Peyer's patch (tissue), 4 donors: ENCODE measurements at regions not wholly inside any gene's neighbourhood (a gene's known extent, or its start where the extent isn't known, plus 50 kb on each side); places are given as distances from the start of the nearest gene placed in this dataset.

Source experiments
- DNase-seq, 3 donors: peaks; one replicate each; pipeline ENCODE4 v3.0.0-alpha.2; 2017 to 2019
- H3K27ac ChIP-seq, 4 donors: fragments of 200-600 bp; sonication (generic); one replicate each; pipeline ENCODE4 v1.5.1; 2016 to 2019
- H3K27me3 ChIP-seq, 2 donors: fragments of 200-600 bp; sonication (generic); one replicate each; pipeline ENCODE4 v1.5.1; 2019
- H3K36me3 ChIP-seq, 3 donors: fragments of 200-600 bp; sonication (generic); one replicate each; pipeline ENCODE4 v1.5.1; 2016 to 2019
- H3K4me1 ChIP-seq, 4 donors: fragments of 200-600 bp; sonication (generic); one replicate each; pipeline ENCODE4 v1.5.1; 2016 to 2019
- H3K4me3 ChIP-seq, 4 donors: fragments of 200-600 bp; sonication (generic); 1 replicate in 3 of 4; 2 replicates in 1 of 4; pipeline ENCODE4 v1.5.1; 2016 to 2019; ENCODE audit warnings: mild to moderate bottlenecking in 1 of 4
- H3K9me3 ChIP-seq, 4 donors: fragments of 200-600 bp; sonication (generic); one replicate each; pipeline ENCODE4 v1.5.1; 2016 to 2019; ENCODE audit warnings: mild to moderate bottlenecking in 1 of 4
- POLR2A ChIP-seq, 2 donors: fragments of 450-650 bp; IDR thresholded peaks; one replicate each; pipeline ENCODE4 v1.5.1; 2017; ENCODE audit warnings: antibody characterized with exemption in 2 of 2, mild to moderate bottlenecking in 2 of 2, moderate library complexity in 2 of 2
- TF ChIP-seq, protein P1 (sequence below), 6 experiments: fragments of 450-650 bp in 4 of 6; fragments of 200-600 bp in 2 of 6; sonication (generic) in 1 of 6; IDR thresholded peaks; one replicate each; pipeline ENCODE4 v1.5.1; 2017 to 2019; ENCODE audit warnings: antibody characterized with exemption in 6 of 6, mild to moderate bottlenecking in 3 of 6, moderate library complexity in 1 of 6

DNA sequence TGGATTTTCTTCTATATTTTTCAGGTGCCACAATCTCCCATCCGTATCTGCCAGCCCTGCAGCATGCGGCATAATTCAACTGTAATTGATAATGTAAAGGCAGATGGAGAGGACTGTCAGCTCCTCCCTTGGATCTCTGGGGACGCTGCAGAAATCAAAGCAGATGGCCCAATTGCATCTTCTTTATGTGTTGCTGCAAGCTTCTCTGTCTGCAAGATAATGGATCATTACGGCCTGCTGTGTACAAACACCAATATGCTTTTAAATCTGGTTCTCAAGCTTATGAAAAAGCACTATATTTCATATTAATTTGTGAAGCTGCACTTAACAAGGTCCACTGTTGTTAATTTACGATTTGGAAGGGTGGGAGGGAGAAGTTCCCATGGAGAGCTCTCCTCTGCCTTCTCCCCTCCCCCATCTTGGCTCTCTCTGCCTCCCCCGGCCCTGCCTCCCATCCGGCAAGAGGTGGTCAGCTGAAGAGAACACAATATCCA, 607.5 kb downstream of the TOX3 start:
- no peak overlapping the region for H3K4me3 ChIP-seq
- H3K4me1 ChIP-seq: no peaks in the 10 kb centered on the region
- H3K27me3 ChIP-seq: no peaks in the 10 kb centered on the region
- H3K9me3 ChIP-seq: no peaks in the 10 kb centered on the region
- no peaks in the 10 kb centered on the region for H3K36me3 ChIP-seq
- no peak overlapping the region for H3K27ac ChIP-seq
- DNase-seq: no peak
- TF ChIP-seq, protein P1, sequence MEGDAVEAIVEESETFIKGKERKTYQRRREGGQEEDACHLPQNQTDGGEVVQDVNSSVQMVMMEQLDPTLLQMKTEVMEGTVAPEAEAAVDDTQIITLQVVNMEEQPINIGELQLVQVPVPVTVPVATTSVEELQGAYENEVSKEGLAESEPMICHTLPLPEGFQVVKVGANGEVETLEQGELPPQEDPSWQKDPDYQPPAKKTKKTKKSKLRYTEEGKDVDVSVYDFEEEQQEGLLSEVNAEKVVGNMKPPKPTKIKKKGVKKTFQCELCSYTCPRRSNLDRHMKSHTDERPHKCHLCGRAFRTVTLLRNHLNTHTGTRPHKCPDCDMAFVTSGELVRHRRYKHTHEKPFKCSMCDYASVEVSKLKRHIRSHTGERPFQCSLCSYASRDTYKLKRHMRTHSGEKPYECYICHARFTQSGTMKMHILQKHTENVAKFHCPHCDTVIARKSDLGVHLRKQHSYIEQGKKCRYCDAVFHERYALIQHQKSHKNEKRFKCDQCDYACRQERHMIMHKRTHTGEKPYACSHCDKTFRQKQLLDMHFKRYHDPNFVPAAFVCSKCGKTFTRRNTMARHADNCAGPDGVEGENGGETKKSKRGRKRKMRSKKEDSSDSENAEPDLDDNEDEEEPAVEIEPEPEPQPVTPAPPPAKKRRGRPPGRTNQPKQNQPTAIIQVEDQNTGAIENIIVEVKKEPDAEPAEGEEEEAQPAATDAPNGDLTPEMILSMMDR (IDR thresholded peaks at IDR 0.05): no peak
- TF ChIP-seq POLR2A (IDR thresholded peaks at IDR 0.05): no peak

DNA sequence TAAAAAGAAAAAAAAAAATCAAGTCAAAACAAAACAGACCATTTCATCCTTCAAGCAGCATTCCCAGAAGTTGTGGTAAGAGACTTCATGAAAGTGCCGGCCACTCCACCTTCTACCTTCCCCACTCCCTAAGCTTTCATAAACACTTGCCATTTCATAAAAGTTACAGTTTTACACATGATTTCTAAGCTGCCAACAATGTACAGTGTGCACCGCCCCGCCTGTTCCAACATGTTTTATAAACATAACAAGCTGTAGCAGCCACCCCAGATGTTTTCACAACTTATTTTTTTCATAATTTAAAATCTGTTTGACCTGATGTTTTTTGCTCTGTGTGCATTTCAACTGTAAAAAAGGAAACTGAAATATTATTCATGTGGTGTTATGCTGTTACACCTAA, 608.1 kb downstream of the TOX3 start:
- DNase-seq: no peak
- H3K4me3 ChIP-seq: no peak overlapping the region

DNA sequence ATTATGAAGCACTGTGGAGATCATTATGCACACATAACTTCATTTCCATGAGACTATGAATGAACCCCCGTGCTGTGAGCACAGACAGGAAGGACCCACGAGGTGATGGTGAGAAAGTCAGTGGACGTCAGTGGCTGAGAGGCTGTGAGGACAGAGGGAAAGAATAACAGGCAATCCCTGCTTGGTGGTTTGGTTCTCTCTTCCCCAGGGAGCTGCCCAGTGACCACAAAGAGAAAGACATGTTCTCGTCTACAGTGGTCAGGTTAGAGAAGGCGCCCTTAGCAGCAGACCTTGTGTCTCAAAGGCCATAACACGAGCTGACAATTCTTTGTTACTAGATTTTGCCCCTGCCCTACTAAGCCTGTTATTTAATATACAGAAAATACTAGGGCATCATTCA, 609.2 kb downstream of the TOX3 start:
- no peak for DNase-seq
- Histone ChIP-seq H3K9me3 (no peaks in the 10 kb centered on the region), H3K4me1 (no peaks in the 10 kb centered on the region), H3K27ac (no peak overlapping the region), H3K27me3 (no peaks in the 10 kb centered on the region), H3K36me3 (no peaks in the 10 kb centered on the region), H3K4me3 (no peak overlapping the region)
- TF ChIP-seq, protein P1 (IDR thresholded peaks at IDR 0.05): no peak
- TF ChIP-seq POLR2A (IDR thresholded peaks at IDR 0.05): no peak

More for the DNA sequence above, 608.1 kb downstream of the TOX3 start:
- H3K4me1 ChIP-seq: no peaks in the 10 kb centered on the region
- H3K27me3 ChIP-seq: no peaks in the 10 kb centered on the region
- H3K36me3 ChIP-seq: no peaks in the 10 kb centered on the region
- H3K27ac ChIP-seq: no peak overlapping the region
- no peaks in the 10 kb centered on the region for H3K9me3 ChIP-seq
- TF ChIP-seq POLR2A (IDR thresholded peaks at IDR 0.05): no peak
- TF ChIP-seq, protein P1 (IDR thresholded peaks at IDR 0.05): no peak

DNA sequence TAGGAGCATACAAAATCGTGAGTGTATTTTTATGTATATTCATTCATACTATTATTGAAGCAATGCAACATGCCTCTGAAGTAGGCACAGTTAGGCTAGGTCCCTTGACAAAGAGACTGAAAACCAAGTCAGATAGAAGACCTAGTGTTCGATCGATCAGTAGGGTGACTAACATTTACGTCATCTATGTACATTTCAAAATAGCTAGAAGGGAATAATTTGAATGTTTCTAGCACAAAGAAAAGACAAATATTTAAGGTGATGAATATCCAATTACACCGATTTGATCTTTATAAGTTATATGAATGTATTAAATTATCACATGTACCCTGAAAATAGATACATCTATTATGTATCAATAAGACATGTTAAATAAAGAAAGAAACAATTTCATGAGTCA, 610.1 kb downstream of the TOX3 start:
- TF ChIP-seq POLR2A (IDR thresholded peaks at IDR 0.05): no peak
- TF ChIP-seq, protein P1 (IDR thresholded peaks at IDR 0.05): no peak
- DNase-seq: no peak

DNA sequence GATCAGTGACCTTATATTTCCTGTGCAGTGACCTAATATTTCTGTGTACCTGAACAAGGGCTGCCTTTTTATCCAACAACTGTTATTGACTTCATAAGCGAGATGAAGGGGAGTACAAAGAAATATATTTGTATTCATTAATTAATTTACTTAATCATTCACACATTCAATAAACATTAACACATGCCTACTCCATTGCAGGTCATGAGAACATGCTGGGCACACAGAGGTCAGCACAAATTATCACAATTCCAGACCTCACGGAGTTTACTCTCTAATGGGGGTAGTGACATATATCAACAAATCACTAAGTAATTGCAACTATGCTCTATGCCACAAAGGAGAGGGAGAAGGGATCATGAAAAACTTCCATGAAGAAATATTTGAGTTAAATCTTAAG, 614.6 kb downstream of the TOX3 start:
- H3K36me3 ChIP-seq: no peaks in the 10 kb centered on the region
- no peak for DNase-seq
- TF ChIP-seq POLR2A (IDR thresholded peaks at IDR 0.05): no peak
- no peaks in the 10 kb centered on the region for H3K9me3 ChIP-seq
- no peak overlapping the region for H3K27ac ChIP-seq
- no peaks in the 10 kb centered on the region for H3K4me1 ChIP-seq
- H3K27me3 ChIP-seq: no peaks in the 10 kb centered on the region
- no peak overlapping the region for H3K4me3 ChIP-seq

More for the DNA sequence above, 610.1 kb downstream of the TOX3 start:
- H3K4me1 ChIP-seq: no peaks in the 10 kb centered on the region
- no peak overlapping the region for H3K27ac ChIP-seq
- no peaks in the 10 kb centered on the region for H3K27me3 ChIP-seq
- H3K9me3 ChIP-seq: no peaks in the 10 kb centered on the region
- no peaks in the 10 kb centered on the region for H3K36me3 ChIP-seq
- H3K4me3 ChIP-seq: no peak overlapping the region

DNA sequence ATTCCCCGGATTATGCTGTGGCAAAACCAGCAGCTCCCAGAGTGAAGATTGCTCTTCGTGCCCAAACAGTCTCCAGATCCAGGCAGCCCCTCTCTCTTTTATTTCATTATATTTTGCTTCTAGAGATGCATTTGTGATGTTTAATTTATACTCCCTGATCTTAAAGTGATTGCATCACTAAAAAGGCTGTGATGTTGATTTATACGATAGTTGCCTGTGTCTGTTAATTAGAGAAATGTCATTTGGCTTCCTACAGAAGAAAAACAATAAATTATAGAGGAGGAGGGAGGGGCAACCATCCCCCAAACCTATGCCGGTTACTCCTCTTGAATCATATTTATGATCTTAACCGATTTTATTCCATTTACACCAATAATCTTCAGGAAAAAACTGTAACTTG, 615.3 kb downstream of the TOX3 start:
- Histone ChIP-seq H3K4me1 (no peaks in the 10 kb centered on the region), H3K27ac (no peak overlapping the region), H3K36me3 (no peaks in the 10 kb centered on the region), H3K9me3 (no peaks in the 10 kb centered on the region), H3K27me3 (no peaks in the 10 kb centered on the region), H3K4me3 (no peak overlapping the region)
- TF ChIP-seq, protein P1 (IDR thresholded peaks at IDR 0.05): no peak
- no peak for TF ChIP-seq POLR2A (IDR thresholded peaks at IDR 0.05)
- DNase-seq: no peak
